SK-N-SH (cell line): ENCODE measurements at regions not wholly inside any gene's neighbourhood (a gene's known extent, or its start where the extent isn't known, plus 50 kb on each side); places are given as distances from the start of the nearest gene placed in this dataset.

Source experiments
- CTCF ChIA-PET: fragments of 300-600, 350-600 bp; formaldehyde crosslinking; extraction: SDS; loops from one replicate; lab custom pipeline; 2021; lab: Yijun Ruan, JAX
- POLR2A ChIA-PET: fragments of 350-600 bp; sonication (Branson Sonifier 250); formaldehyde crosslinking; extraction: SDS; loops from one replicate; lab custom pipeline; 2020; ENCODE audit warnings: antibody characterized with exemption, inconsistent platforms; lab: Yijun Ruan, JAX
- DNase-seq: peaks from one replicate; pipeline ENCODE4 v3.0.0; 2012
- H2AFZ ChIP-seq: fragments of 200-600 bp; sonication (generic); 2 replicates; pipeline ENCODE4 v1.8.1; 2016; ENCODE audit warnings: antibody characterized with exemption, mild to moderate bottlenecking, low read depth
- H3F3A ChIP-seq: fragments of 200-600 bp; sonication (generic); replicated peaks from 2 replicates; pipeline ENCODE3; 2016; ENCODE audit warnings: antibody characterized with exemption, mild to moderate bottlenecking; ENCODE audit not compliant: insufficient read depth
- H3K27ac ChIP-seq, 2 experiments: fragments of 200-500 bp in 1 of 2; fragments of 200-600 bp in 1 of 2; sonication (Bioruptor generic) in 1 of 2; sonication (generic), shearing (Covaris generic) in 1 of 2; 2 replicates each; pipeline versions ENCODE4 v1.5.1 to v1.6.1; 2014 to 2016; ENCODE audit warnings: low read depth in 2 of 2, inconsistent platforms in 1 of 2, low read length in 1 of 2, mild to moderate bottlenecking in 1 of 2, mixed read lengths in 1 of 2
- H3K27me3 ChIP-seq: fragments of 200-600 bp; sonication (generic), shearing (Covaris generic); 2 replicates; pipeline ENCODE4 v1.6.1; 2016; ENCODE audit warnings: mixed run types; ENCODE audit not compliant: insufficient read depth
- H3K36me3 ChIP-seq, 2 experiments: fragments of 200-500 bp in 1 of 2; fragments of 200-600 bp in 1 of 2; sonication (Bioruptor generic) in 1 of 2; sonication (generic) in 1 of 2; replicated peaks in 1 of 2; 2 replicates each; pipeline versions ENCODE3 to v1.5.1; 2014 to 2016; ENCODE audit warnings: low read length in 1 of 2, mild to moderate bottlenecking in 1 of 2; ENCODE audit not compliant: insufficient read depth in 2 of 2, control insufficient read depth in 1 of 2
- H3K4me1 ChIP-seq, 2 experiments: fragments of 200-500 bp in 1 of 2; fragments of 200-600 bp in 1 of 2; sonication (Bioruptor generic) in 1 of 2; sonication (generic), shearing (Covaris generic) in 1 of 2; 2 replicates each; pipeline versions ENCODE4 v1.5.1 to v1.6.1; 2014 to 2016; ENCODE audit warnings: low read depth in 1 of 2, low read length in 1 of 2, mixed run types in 1 of 2; ENCODE audit not compliant: insufficient read depth in 2 of 2, control insufficient read depth in 1 of 2
- H3K4me2 ChIP-seq: fragments of 200-600 bp; sonication (generic), shearing (Covaris generic); 2 replicates; pipeline ENCODE4 v1.6.1; 2017; ENCODE audit warnings: mixed run types
- H3K4me3 ChIP-seq, 2 experiments: fragments of 200-500 bp in 1 of 2; fragments of 200-600 bp in 1 of 2; sonication (Bioruptor generic) in 1 of 2; sonication (generic), shearing (Covaris generic) in 1 of 2; 2 replicates each; pipeline versions ENCODE4 v1.5.1 to v1.8.1; 2014 to 2016; ENCODE audit warnings: low read depth in 2 of 2, inconsistent platforms in 1 of 2, low read length in 1 of 2, mild to moderate bottlenecking in 1 of 2, mixed read lengths in 1 of 2, moderate library complexity in 1 of 2
- H3K79me2 ChIP-seq: fragments of 200-600 bp; sonication (generic); 2 replicates; pipeline ENCODE4 v1.8.1; 2017; ENCODE audit warnings: mild to moderate bottlenecking; ENCODE audit not compliant: insufficient read depth
- H3K9ac ChIP-seq: fragments of 200-600 bp; sonication (generic); 2 replicates; pipeline ENCODE4 v1.6.1; 2017; ENCODE audit warnings: mixed run types
- H3K9me2 ChIP-seq: fragments of 200-600 bp; sonication (generic); 2 replicates; pipeline ENCODE4 v1.6.1; 2017; ENCODE audit warnings: mixed run types
- H3K9me3 ChIP-seq: fragments of 200-600 bp; sonication (generic); 2 replicates; pipeline ENCODE4 v1.6.1; 2017; ENCODE audit warnings: mixed run types, mild to moderate bottlenecking, moderate library complexity
- H4K20me1 ChIP-seq: fragments of 200-600 bp; sonication (generic); 2 replicates; pipeline ENCODE4 v1.6.1; 2017; ENCODE audit warnings: mild to moderate bottlenecking, mixed run types; ENCODE audit not compliant: insufficient read depth
- CHD2 ChIP-seq: fragments of 150-350 bp; IDR thresholded peaks from 2 replicates; pipeline ENCODE4 v1.6.1; 2018; ENCODE audit warnings: low read length; ENCODE audit not compliant: partially characterized antibody
- EZH2phosphoT487 ChIP-seq: fragments of 200-600 bp; sonication (generic); IDR thresholded peaks from 2 replicates; pipeline ENCODE4 v1.6.1; 2017; ENCODE audit warnings: low read depth, mixed run types, mild to moderate bottlenecking, antibody characterized with exemption, moderate library complexity, borderline replicate concordance
- GABPA ChIP-seq: IDR thresholded peaks from 2 replicates; pipeline ENCODE4 v1.4.0; 2012; ENCODE audit warnings: low read depth, mild to moderate bottlenecking
- MEF2A ChIP-seq: IDR thresholded peaks from 2 replicates; pipeline ENCODE4 v1.4.0; 2012; ENCODE audit warnings: low read depth, borderline replicate concordance
- MXI1 ChIP-seq: IDR thresholded peaks from 2 replicates; pipeline ENCODE4 v1.6.1; 2012; ENCODE audit warnings: mild to moderate bottlenecking, low read depth, low read length, improper control_type of control experiment
- NRF1 ChIP-seq: IDR thresholded peaks from 2 replicates; pipeline ENCODE4 v1.6.1; 2012; ENCODE audit warnings: low read depth, mild to moderate bottlenecking, low read length
- PBX3 ChIP-seq: IDR thresholded peaks from 2 replicates; pipeline ENCODE4; 2012
- RFX5 ChIP-seq: IDR thresholded peaks from 2 replicates; pipeline ENCODE4 v1.6.1; 2012; ENCODE audit warnings: mild to moderate bottlenecking, improper control_type of control experiment, low read length
- RXRA ChIP-seq: IDR thresholded peaks from 2 replicates; pipeline ENCODE4 v1.4.0; 2012; ENCODE audit warnings: low read depth, mild to moderate bottlenecking, borderline replicate concordance
- SIN3A ChIP-seq: IDR thresholded peaks from 2 replicates; pipeline ENCODE4 v1.6.1; 2012; ENCODE audit warnings: low read depth, mild to moderate bottlenecking, low read length, moderate library complexity, borderline replicate concordance
- TAF1 ChIP-seq: IDR thresholded peaks from 2 replicates; pipeline ENCODE4 v1.6.1; 2012; ENCODE audit warnings: low read depth, mild to moderate bottlenecking, low read length, moderate library complexity, borderline replicate concordance
- TCF12 ChIP-seq: IDR thresholded peaks from 2 replicates; pipeline ENCODE4 v1.4.0; 2012
- YY1 ChIP-seq: IDR thresholded peaks from 2 replicates; pipeline ENCODE4 v1.4.0; 2012; ENCODE audit warnings: low read depth, mild to moderate bottlenecking
- WGBS: methylation state at CpG from one replicate; pipeline ENCODE4 v1.1.6; 2017; ENCODE audit warnings: low lambda C conversion rate; 5-methylcytosine and 5-hydroxymethylcytosine counted together
- TF ChIP-seq, protein P1 (sequence below): IDR thresholded peaks from 2 replicates; pipeline ENCODE4 v1.6.1; 2012; ENCODE audit warnings: mild to moderate bottlenecking, low read depth, low read length, moderate library complexity

- no peak for DNase-seq
- H3K4me3 ChIP-seq: no peak overlapping the region
- no peak overlapping the region for H3K4me2 ChIP-seq
- no peak for TF ChIP-seq RFX5
- no peak for TF ChIP-seq CHD2
- no peak for TF ChIP-seq NRF1
- TF ChIP-seq RXRA: no peak
- TF ChIP-seq TAF1: no peak
- TF ChIP-seq MXI1: no peak
- TF ChIP-seq EZH2phosphoT487: no peak
- TF ChIP-seq GABPA: no peak
- TF ChIP-seq YY1: no peak
- no peak for TF ChIP-seq SIN3A
- no peak for TF ChIP-seq MEF2A
- TF ChIP-seq, protein P1, sequence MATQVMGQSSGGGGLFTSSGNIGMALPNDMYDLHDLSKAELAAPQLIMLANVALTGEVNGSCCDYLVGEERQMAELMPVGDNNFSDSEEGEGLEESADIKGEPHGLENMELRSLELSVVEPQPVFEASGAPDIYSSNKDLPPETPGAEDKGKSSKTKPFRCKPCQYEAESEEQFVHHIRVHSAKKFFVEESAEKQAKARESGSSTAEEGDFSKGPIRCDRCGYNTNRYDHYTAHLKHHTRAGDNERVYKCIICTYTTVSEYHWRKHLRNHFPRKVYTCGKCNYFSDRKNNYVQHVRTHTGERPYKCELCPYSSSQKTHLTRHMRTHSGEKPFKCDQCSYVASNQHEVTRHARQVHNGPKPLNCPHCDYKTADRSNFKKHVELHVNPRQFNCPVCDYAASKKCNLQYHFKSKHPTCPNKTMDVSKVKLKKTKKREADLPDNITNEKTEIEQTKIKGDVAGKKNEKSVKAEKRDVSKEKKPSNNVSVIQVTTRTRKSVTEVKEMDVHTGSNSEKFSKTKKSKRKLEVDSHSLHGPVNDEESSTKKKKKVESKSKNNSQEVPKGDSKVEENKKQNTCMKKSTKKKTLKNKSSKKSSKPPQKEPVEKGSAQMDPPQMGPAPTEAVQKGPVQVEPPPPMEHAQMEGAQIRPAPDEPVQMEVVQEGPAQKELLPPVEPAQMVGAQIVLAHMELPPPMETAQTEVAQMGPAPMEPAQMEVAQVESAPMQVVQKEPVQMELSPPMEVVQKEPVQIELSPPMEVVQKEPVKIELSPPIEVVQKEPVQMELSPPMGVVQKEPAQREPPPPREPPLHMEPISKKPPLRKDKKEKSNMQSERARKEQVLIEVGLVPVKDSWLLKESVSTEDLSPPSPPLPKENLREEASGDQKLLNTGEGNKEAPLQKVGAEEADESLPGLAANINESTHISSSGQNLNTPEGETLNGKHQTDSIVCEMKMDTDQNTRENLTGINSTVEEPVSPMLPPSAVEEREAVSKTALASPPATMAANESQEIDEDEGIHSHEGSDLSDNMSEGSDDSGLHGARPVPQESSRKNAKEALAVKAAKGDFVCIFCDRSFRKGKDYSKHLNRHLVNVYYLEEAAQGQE: no peak
- TF ChIP-seq TCF12: no peak
- TF ChIP-seq PBX3: no peak
- H3K79me2 ChIP-seq: no peaks in the 10 kb centered on the region
- H3K9ac ChIP-seq: no peak overlapping the region
- no peak overlapping the region for H3K27ac ChIP-seq
- no peaks in the 10 kb centered on the region for H3K9me2 ChIP-seq
- H3K9me3 ChIP-seq: no peaks in the 10 kb centered on the region
- no peaks in the 10 kb centered on the region for H3K36me3 ChIP-seq
- no peaks in the 10 kb centered on the region for H3K4me1 ChIP-seq
- WGBS: 5% methylated on average over 6 of the region's 6 CpGs
- ChIA-PET CTCF (no interaction called here), POLR2A (no interaction called here)
- no peaks in the 10 kb centered on the region for H3K27me3 ChIP-seq
- no peak overlapping the region for H2AFZ ChIP-seq
- H3F3A ChIP-seq: no peaks in the 10 kb centered on the region
- no peaks in the 10 kb centered on the region for H4K20me1 ChIP-seq
These were observed 156.7 kb downstream of the DIPK2A start for GRCh38 chr3:144128108-144128892.
